ENCODE measurements at regions not wholly inside any gene's neighbourhood (a gene's known extent, or its start where the extent isn't known, plus 50 kb on each side); places are given as distances from the start of the nearest gene placed in this dataset.

DNA sequence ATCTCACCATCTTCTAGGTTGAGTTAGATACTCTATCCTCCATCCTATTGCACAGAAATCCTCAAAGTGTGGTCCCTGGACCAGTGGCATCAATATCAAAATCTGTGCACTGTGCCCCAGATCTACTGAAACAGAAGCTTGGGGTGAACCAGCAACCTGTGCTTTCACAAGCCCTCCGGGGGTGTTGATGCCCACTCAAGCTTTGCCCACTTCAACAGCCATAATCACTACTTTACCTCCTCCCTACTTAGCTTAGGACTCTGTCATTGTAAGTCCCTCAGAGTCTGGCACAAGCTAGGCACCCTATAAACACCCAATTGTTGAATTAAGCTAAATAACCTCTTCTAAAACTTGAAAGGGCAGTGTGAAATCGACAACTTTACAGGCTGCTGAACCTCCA, 144.2 kb upstream of the SOD1 start:
- TF ChIP-seq, protein P1, sequence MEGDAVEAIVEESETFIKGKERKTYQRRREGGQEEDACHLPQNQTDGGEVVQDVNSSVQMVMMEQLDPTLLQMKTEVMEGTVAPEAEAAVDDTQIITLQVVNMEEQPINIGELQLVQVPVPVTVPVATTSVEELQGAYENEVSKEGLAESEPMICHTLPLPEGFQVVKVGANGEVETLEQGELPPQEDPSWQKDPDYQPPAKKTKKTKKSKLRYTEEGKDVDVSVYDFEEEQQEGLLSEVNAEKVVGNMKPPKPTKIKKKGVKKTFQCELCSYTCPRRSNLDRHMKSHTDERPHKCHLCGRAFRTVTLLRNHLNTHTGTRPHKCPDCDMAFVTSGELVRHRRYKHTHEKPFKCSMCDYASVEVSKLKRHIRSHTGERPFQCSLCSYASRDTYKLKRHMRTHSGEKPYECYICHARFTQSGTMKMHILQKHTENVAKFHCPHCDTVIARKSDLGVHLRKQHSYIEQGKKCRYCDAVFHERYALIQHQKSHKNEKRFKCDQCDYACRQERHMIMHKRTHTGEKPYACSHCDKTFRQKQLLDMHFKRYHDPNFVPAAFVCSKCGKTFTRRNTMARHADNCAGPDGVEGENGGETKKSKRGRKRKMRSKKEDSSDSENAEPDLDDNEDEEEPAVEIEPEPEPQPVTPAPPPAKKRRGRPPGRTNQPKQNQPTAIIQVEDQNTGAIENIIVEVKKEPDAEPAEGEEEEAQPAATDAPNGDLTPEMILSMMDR (IDR thresholded peaks at IDR 0.05; ENCODE audit: low read depth, low read length, missing input control): no peak
- TF ChIP-seq FOXA1 (IDR thresholded peaks at IDR 0.05) (no peak), SP1 (IDR thresholded peaks at IDR 0.05) (no peak), YY1 (IDR thresholded peaks at IDR 0.05) (no peak), RAD21 (IDR thresholded peaks at IDR 0.05) (no peak)

Measured in liver (tissue), 3 donors.